ENCODE measurements at regions not wholly inside any gene's neighbourhood (a gene's known extent, or its start where the extent isn't known, plus 50 kb on each side); places are given as distances from the start of the nearest gene placed in this dataset.

- DNase-seq, result no peak
Observed at GRCh38 chr1:18535391-18536210, 54.9 kb downstream of the KLHDC7A start.

- no peak for DNase-seq
Observed at GRCh38 chr1:18536356-18536755, 55.6 kb downstream of the KLHDC7A start.

- no peak for DNase-seq
Observed at GRCh38 chr1:18536915-18537314, 56.2 kb downstream of the KLHDC7A start.

- DNase-seq, result no peak
Observed at GRCh38 chr1:18537386-18538306, 56.9 kb downstream of the KLHDC7A start.

- DNase-seq, result no peak
Observed at GRCh38 chr1:18539171-18539570, 58.4 kb downstream of the KLHDC7A start.

- no peak for DNase-seq
Observed at GRCh38 chr1:18540136-18540765, 59.5 kb downstream of the KLHDC7A start.

- no peak for DNase-seq
Observed at GRCh38 chr1:18541046-18541795, 60.5 kb downstream of the KLHDC7A start.

GRCh38 chr1:18542351-18542750, 61.6 kb downstream of the KLHDC7A start:
- no peak for DNase-seq

GRCh38 chr1:18546026-18546425, 65.3 kb downstream of the KLHDC7A start:
- no peak for DNase-seq

GRCh38 chr1:18547460-18547859, 66.7 kb downstream of the KLHDC7A start:
- DNase-seq, result no peak

GRCh38 chr1:18548643-18549042, 67.9 kb downstream of the KLHDC7A start:
- DNase-seq, result no peak

- no peak for DNase-seq
Observed at GRCh38 chr1:18549106-18549505, 68.4 kb downstream of the KLHDC7A start.

GRCh38 chr1:18549906-18550305, 69.2 kb downstream of the KLHDC7A start:
- DNase-seq, result no peak

GRCh38 chr1:18552631-18553030, 71.9 kb downstream of the KLHDC7A start:
- no peak for DNase-seq

- no peak for DNase-seq
Observed at GRCh38 chr1:18553388-18553787, 72.7 kb downstream of the KLHDC7A start.

GRCh38 chr1:18554099-18554498, 73.4 kb downstream of the KLHDC7A start:
- DNase-seq, result no peak

- DNase-seq, result no peak
Observed at GRCh38 chr1:18554597-18554996, 73.9 kb downstream of the KLHDC7A start.

- DNase-seq, result no peak
Observed at GRCh38 chr1:18555036-18555435, 74.3 kb downstream of the KLHDC7A start.

- no peak for DNase-seq
Observed at GRCh38 chr1:18556364-18556763, 74.3 kb upstream of the PAX7 start.

GRCh38 chr1:18557621-18558465, 72.8 kb upstream of the PAX7 start:
- DNase-seq, result peak; percentile 40 to 54

- DNase-seq, result no peak
Observed at GRCh38 chr1:18560692-18561091, 70.0 kb upstream of the PAX7 start.

- no peak for DNase-seq
Observed at GRCh38 chr1:18561967-18562366, 68.7 kb upstream of the PAX7 start.
